ENCODE measurements at regions not wholly inside any gene's neighbourhood (a gene's known extent, or its start where the extent isn't known, plus 50 kb on each side); places are given as distances from the start of the nearest gene placed in this dataset.

DNA sequence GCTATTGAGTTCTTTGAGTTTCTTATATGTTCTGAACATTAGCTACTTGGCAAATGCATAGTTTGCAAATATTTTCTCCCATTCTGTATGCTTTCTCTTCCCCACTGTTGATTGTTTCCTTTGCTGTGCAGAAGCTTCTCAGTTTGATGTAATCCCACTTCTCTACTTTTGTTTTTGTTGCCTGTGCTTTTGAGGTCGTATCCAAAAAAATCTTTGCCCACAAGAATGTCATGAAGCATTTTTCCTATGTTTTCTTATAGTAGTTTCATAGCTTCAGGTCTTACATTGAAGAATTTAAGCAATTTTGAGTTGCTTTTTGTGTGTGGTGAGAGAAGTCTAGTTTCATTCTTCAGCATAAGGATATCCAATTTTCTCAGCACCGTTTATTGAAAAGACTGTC lies 536.7 kb upstream of the ARGLU1 start:
- TF ChIP-seq POLR2A (IDR thresholded peaks at IDR 0.05): no peak
- TF ChIP-seq, protein P1, sequence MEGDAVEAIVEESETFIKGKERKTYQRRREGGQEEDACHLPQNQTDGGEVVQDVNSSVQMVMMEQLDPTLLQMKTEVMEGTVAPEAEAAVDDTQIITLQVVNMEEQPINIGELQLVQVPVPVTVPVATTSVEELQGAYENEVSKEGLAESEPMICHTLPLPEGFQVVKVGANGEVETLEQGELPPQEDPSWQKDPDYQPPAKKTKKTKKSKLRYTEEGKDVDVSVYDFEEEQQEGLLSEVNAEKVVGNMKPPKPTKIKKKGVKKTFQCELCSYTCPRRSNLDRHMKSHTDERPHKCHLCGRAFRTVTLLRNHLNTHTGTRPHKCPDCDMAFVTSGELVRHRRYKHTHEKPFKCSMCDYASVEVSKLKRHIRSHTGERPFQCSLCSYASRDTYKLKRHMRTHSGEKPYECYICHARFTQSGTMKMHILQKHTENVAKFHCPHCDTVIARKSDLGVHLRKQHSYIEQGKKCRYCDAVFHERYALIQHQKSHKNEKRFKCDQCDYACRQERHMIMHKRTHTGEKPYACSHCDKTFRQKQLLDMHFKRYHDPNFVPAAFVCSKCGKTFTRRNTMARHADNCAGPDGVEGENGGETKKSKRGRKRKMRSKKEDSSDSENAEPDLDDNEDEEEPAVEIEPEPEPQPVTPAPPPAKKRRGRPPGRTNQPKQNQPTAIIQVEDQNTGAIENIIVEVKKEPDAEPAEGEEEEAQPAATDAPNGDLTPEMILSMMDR (IDR thresholded peaks at IDR 0.05): no peak
